ENCODE measurements at regions not wholly inside any gene's neighbourhood (a gene's known extent, or its start where the extent isn't known, plus 50 kb on each side); places are given as distances from the start of the nearest gene placed in this dataset.

DNA sequence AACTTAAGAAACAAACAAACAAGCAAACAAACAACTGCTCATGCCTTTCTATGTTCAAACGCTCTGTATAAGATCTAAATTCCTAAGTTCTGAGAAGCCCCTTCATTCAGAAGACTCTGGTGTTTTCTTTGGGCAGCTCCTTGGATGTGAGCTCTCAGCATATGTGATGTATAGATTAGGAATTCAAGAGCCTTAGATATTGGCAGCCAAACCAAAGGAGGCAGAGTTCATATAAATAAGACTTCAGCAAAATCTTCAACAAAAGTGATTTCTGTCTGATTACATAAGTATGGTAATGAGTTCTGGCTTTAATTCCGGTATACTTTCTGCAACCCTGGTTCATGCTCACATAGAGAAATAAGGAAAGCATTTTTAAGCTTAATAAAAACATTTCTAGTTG, 145.6 kb downstream of the DYRK2 start:
- no peak for DNase-seq (ENCODE audit: low read depth in 2 of 3, low spot score in 2 of 3)

DNA sequence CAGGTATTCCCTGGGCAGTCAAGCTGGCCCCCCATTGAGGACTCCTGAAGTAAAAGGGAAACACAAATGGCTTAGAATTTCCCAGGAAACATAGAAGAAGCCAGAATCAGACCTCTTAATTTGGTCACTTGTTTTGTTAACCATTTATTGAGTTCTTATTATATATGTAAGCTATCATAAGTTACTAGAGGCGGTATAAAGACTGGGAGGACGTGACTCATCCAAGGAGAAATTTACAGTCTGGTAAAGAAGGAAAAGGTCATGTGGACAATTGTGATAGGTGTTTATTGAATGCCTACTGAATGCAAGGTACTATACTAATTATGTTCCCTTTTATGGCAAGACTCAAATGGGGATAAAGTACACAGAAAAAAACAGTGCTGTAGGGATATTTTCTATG, 146.7 kb downstream of the DYRK2 start:
- no peak for DNase-seq (ENCODE audit: low read depth in 2 of 3, low spot score in 2 of 3)

DNA sequence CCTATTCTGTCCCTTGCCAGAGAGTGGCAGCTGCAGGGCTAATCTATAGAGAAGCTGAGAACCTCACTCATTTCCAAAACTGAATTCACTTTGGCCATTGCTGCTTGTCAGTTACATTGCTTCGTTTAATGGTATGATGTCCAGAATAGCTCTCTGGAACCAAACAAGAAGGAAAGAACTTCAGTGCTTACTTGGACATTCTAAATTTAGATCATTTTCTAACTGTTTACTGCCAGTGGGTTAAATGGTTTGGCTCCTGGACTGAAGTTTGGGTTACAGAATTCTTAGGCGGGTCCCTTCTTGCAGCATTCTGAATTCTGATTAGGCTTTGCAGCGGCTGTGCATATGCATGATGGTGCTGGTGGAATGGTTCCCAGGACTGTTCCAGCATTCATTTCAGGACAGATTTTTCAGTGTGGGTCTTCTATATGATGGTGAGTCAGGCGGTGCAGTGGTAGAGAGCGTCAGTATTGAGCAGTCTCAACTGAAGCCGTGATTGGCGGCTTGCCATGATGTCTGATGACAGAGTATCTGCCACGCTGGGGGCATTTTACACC, 148.7 kb downstream of the DYRK2 start:
- no peak for DNase-seq (ENCODE audit: low read depth in 2 of 3, low spot score in 2 of 3)

DNA sequence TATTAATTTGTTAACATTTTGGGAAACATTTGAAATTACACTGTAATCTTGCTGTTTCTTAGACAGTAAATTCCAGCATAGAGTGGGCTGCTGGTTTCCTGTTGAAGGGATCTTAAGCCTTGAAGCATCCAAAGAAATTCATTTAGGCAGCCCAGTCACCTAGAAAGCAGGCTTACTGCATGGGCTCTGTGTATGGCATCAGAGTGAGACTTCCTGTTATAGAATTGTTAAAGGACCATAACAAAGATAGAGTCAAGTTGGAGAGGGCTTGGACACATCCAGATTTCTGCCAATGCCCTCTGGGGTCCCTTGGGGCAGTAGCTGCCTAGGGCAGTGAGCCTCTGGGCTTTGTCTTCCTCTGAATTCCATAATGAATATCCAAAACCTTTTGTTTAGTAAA, 149.2 kb downstream of the DYRK2 start:
- DNase-seq (ENCODE audit: low read depth in 2 of 3, low spot score in 2 of 3): no peak

DNA sequence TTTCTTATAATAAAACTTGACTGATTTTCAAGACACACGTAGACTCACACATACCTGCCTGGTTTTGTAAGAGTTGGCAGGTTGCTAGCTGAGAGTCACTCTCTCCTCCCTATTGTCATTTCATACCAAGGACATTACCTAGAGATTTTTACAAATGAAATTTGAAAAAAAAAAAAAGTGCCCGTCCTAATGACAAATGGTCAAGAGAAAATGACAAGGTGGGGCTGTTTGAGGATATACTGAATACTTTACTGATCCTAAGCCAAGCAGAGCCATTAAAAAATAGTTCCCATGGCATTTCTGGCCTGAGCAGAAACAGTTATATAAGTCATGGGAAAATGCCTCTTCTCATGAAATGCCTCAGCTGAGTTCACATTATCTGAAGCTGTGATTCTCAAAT, 150.2 kb downstream of the DYRK2 start:
- DNase-seq (ENCODE audit: low read depth in 2 of 3, low spot score in 2 of 3): no peak

DNA sequence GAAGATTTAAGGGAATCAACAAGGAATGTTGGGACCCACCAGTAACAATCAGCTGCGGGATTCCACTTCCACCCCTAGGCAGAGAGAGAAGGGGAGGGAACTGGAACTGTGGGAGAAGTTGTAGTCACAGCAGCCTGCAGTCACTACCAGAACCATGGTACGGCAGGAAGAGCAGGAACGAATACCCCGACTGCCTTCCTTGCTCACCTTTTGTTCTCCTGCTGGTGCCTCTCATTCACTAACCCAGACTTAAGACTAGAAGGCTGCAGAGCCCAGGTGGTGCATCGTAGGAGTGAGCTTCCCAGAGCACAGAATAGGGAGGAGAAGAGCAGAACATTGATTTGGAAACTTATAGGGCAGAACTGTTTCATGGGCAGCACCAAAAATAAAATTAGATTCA, 154.2 kb downstream of the DYRK2 start:
- DNase-seq (ENCODE audit: low read depth in 2 of 3, low spot score in 2 of 3): no peak

DNA sequence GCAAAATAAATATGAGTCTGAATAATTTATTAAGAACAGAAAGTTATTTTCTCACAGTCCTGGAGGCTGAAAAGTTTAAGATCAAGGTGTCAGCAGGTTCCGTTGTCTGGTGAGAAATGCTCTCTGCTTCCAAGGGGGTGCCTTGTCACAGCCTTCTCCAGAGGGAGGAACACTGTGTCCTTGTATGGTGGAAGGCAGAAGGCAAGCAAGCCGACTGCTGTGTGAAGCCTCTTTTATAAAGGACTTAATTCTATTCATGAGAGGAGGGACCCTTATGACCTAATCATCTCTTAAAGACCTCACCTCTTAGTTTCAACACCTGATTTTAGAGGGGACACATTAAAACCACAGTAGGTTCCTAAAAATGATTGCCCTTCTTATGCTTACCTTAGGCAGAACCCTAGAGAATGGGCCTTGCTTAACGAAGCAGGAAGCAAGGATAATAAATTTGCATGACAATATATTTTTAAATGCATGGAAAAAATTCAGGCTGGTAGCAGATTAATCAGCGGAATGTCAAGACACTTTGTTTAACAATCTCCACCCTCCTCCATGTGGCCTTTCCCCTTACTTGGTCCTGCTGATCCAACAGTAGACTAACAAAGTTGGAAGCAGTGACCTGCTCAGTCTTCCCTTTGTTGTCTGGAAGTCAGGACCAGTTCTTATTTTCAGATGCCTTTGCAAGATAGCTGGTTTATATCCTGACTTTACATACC, 154.9 kb downstream of the DYRK2 start:
- DNase-seq (ENCODE audit: low read depth in 2 of 3, low spot score in 2 of 3): no peak

DNA sequence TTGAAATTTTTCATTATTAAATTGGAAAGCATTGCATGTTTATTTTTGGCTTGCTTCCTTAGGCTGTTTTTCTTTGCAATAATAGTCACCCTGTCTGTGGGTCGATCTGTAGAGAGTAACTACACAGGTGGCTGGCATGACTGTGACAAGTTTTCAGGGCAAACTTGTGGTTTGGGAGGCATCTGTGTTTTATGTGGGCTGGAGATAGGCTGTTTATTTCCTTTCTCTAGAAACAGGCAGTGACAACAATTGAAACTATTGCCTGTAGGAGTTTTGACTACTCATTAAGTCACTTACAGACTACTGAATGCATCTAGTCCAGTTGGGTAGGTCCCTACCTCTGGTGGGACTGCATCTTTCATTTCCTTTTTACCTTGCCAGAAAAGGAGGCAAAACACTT, 155.6 kb downstream of the DYRK2 start:
- peak; percentile 5 to 50 (median 30) for DNase-seq (ENCODE audit: low read depth in 2 of 3, low spot score in 2 of 3)

DNA sequence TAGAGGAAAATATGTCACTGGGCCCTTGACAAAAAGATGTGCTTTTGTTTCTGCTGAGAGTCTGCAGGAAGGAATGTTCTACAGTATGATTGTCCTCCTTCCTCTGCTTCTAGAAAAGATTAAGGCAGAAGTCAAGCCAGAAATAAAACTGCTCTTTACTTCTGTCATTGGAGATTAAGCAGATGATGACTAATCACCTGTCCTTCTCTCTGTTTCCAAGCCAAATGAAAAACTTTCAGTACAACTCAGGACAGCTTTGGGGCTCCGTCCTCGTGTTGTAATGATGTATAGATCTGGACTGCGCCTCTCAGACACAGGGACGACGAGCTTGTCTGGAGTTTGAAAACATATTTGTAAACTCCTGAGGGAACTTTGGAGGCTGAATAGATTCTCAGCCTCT, 159.3 kb downstream of the DYRK2 start:
- no peak for DNase-seq (ENCODE audit: low read depth in 2 of 3, low spot score in 2 of 3)

DNA sequence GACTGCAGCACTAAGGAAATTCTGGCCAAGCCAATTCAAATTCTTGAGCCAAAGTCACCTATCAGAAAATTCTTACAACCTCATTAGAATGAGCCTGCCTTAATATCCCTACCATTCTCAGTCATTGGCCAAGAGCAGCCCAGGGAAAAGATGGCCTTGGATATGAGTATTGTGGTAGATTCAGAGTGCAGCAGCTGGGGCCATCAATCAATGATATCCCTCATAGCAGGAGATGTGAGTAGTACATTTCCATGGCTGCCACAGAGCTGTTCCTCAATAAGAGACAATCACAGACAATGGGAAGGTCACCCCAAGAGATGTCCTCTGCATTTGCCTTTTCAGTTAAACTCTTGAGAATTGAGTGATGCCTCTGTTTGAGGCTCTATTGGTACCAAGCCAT, 161.6 kb downstream of the DYRK2 start:
- DNase-seq (ENCODE audit: low read depth in 2 of 3, low spot score in 2 of 3): no peak

DNA sequence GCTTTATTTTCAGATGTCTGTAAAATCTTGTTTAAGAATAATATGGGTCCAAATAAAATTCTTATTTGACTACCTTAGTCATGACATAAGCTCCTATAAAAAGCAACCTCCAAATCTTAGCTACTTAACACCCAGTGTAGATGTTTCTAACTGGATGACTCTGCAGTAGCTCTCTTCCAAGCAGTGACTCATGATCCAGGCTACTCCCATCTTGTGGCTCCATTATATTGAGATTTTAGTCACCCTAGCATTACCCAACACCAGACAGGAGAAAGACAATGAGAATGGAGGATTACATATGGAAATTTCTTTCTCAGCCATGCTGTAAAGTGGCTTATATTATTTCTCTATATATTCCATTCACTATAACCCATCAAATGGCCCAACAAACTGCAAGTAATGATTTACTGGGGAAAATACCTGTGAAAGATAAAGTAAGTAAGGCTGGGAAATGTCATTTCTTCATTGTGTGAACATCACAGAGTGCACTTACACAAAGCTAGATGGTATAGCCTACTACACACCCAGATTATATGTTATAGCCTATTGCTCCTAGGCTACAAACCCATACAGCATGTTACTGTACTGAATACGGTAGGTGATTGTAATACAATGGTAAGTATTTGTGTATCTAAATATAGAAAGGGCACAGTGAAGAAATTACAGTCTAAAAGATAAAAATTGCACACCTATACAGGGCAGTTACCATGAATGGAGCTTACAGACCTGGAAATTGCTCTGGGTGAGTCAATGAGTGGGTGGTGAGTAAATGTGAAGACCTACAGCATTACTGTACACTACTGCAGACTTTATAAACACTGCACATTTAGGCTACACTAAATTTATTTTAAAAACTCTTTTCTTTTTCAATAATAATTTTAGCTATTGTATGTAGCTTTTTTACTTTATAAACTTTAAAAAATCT, 163.2 kb downstream of the DYRK2 start:
- no peak for DNase-seq (ENCODE audit: low read depth in 2 of 3, low spot score in 2 of 3)

DNA sequence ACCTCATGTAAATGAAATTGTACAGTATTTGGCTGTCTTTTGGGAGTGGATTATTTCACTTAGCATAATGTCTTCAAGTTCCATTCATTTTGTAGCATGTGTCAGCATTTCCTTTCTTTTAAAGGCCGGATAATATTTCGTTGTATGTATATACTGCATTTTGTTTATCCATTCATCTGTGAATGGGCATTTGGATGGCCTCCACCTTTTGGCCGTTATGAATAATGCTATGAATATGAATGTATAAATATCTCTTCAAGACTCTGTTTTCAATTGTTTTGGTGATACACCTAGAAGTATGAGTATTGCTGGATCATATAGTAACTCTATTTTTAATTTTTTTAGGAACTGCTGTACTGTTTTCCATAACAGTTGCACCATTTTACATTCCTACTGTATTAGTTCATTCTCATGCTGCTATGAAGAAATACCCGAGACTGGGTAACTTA, 164.9 kb downstream of the DYRK2 start:
- DNase-seq (ENCODE audit: low read depth in 2 of 3, low spot score in 2 of 3): no peak

DNA sequence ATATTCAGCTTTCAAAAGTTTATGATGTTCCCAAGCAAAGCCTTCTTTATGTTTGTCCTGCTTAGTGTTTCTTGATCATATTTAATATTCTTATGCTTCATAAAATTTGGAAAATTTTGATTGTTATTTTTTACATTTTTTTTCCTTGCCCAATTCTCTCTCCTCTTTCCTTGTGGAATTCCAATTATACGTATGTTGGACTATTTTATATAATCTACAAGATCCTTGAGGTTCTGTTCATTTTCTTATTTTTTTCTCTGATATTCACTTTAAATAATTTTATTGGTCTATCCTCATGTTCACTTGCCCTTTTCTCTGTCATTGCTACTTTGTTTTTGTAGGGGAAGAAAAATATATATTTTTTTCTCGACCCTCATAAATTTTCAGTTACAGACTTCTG, 167.7 kb downstream of the DYRK2 start:
- no peak for DNase-seq (ENCODE audit: low read depth in 2 of 3, low spot score in 2 of 3)

DNA sequence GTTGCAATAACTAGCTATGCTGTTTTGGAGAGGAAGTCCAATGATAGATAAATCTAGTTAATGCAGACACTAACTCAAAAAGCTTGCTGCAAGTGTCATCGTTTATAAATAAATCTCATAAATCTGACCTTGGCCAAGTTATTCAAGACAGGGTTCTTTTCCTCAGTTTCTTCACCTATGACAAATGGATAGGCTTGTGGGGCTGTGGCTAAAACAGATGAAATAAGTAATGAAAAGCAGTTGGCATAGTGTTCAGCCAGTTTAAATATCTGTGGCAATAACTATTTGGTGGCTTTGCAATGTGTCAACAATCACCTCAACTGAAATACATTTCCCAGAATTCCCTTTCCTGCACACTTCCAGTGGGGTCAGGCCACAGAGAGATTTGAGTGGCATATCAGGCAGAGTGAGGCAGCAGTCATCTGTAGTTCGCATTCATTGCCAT, 169.9 kb downstream of the DYRK2 start:
- DNase-seq (ENCODE audit: low read depth in 2 of 3, low spot score in 2 of 3): no peak

DNA sequence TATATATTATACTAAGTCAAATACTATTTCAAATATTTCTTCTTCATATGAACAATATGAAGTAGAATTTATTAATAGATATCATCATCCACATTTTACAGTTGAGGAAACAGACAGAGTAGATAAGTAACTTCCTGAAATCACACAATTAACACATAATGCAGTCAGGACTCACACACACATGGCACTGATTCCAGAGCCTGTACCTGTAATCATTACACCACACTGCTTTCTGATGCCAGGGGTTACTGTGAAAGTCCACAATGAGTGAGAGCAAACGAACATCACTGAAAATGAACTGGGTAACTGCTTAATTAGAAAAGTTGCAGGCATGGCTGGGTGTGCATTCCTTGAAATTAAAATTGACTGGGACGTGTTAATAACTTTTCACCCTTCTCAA, 169.3 kb upstream of the IFNG-AS1 start:
- DNase-seq (ENCODE audit: low read depth in 2 of 3, low spot score in 2 of 3): no peak

DNA sequence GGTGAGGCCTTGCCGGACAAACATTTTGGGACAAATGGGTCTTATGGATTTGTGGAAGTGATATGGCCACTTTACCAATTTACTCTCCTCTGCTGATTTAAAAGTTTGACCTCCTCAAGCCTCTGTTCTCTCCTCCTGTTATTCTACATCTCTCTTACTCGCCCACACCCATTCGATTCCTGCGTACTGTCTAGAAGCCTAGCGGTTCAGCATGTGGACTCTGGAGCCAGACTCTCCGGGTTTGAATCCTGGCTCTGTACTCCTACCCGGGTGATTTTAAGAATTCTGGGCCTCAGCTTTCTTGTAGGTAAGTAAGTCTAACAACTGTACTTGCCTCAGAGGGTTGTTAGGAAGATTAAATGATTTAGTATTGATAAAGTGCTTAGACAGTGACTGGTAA, 168.6 kb upstream of the IFNG-AS1 start:
- DNase-seq (ENCODE audit: low read depth in 2 of 3, low spot score in 2 of 3): no peak

DNA sequence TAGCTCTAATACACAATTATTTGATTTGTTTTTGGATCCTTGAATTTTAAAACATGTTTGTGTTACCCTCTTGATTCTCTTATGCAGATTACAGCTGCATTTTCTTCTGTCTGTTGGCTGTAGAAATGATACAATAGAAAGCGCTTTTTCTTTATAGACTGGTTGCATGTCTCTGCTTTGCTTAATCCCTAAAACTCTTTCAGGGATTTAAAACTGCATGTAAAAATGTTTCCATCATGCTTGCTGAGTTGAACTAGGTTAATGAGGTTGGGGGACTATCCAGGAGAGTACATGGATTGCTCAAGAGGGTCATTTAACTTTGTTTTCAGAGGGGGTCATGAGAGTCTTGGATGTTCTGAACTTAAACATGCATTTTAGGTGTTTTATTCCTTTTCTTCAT, 166.4 kb upstream of the IFNG-AS1 start:
- no peak for DNase-seq (ENCODE audit: low read depth in 2 of 3, low spot score in 2 of 3)

DNA sequence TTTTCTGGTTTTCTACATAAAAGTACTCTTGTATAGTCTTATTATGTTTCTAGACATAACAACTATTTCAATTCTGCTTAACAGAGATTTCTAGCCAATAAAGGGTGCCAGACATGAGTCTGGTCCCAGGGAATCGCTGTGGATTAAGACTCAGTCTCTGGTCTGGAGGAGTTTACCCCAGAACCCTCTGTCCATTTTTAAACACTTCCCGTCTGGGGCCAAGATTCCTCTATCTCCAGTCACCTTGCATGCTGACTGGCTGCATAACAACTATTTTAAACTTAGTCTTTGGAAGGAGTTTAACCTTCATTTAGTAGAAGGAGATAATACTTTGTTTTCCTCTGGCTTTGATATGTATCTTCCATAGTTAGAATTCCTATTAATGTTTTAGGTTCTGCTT, 163.1 kb upstream of the IFNG-AS1 start:
- no peak for DNase-seq (ENCODE audit: low read depth in 2 of 3, low spot score in 2 of 3)

DNA sequence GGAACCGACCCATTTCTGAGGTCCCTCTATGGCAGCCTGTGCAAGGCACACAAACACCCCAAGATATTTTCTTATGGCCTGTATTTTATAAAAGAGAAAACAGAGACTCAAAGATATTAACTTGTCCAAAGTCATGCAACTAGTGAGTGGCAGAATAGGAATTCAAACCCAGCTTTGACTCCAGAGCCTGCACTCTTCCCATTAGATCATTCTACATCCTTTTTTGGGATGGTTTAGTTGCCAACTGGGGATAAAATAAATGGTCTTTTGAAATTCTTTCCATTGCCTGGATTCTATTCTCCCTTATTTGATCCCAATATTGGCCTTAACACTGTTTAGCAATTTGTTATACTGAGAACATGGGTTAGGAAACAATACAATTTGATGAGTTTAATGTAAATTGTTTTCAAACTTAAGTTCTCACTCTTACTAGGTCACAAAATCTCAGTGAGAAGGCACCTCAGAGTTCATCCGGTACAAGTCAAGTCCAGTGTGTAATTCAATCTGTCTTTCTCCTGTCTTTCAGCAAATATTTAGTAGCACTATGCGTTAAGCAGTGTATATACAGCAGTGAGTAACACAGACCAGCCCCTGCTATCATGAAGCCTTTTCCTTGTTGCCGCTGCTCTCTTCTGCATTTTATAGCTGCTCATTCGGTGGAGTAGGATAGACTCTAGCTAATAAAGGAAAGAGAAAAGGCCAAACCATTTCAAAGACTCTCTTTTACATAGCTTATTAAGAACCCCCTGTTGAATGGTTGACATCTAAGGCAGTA, 162.1 kb upstream of the IFNG-AS1 start:
- no peak for DNase-seq (ENCODE audit: low read depth in 2 of 3, low spot score in 2 of 3)

DNA sequence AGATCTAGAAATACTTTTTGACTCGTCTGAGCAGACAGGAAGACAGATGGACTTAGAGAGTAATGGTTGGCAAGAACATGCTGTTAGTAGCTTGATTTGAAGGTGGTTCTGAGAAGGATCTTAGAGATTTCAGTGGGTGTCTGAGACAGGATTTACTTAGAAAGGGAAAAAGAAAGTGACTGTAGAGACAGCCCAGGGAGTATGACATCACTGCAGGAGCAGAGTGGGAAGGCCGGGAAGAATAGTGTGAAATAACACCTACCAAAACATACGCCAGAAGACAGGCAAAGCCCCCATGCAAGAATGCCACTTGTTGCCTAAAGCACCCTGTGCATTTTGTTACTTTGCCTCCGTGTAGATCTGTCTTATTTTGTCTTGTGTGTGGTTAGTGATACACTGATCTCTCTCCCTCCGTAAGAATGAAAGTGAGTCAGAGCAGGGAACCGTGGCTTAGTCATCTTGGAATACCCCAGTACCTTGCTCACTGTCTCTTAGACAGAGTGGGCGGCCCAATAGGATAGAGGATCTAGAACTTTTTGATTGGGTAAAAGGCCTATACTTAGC, 161.3 kb upstream of the IFNG-AS1 start:
- no peak for DNase-seq (ENCODE audit: low read depth in 2 of 3, low spot score in 2 of 3)

DNA sequence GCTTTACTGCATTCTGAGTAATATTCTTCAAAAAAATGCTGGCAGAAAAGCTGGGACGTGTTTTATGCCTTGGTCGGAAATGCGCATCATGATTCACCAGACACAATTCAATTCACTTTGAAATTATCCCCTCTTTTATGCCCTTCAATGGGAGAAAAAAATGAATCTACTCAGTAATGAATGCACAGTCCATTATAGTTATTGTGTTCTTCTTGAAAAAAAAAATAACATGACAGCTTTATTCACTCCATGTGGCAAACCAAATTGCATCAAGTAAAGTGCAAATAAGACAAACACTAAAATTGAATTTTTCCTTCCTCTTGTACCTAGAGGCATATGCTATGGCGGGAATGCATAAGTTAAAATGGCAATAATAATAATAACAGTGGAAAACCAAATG, 159.4 kb upstream of the IFNG-AS1 start:
- no peak for DNase-seq (ENCODE audit: low read depth in 2 of 3, low spot score in 2 of 3)
